Kidney tubule cell (primary cell): ENCODE measurements at regions not wholly inside any gene's neighbourhood (a gene's known extent, or its start where the extent isn't known, plus 50 kb on each side); places are given as distances from the start of the nearest gene placed in this dataset.

Experiments used
- DNase-seq: peaks from one replicate; pipeline ENCODE4 v3.0.0-alpha.2; 2018; ENCODE audit warnings: low spot score

- peak; percentile 93 for DNase-seq
Measured at GRCh38 chrX:69027181-69028005, 137.9 kb downstream of the PJA1 start.

GRCh38 chrX:69025802-69026301 is 139.4 kb downstream of the PJA1 start:
- peak; percentile 95 for DNase-seq

- DNase-seq = peak; percentile 72
Measured at GRCh38 chrX:69024931-69025330, 140.3 kb downstream of the PJA1 start.

- DNase-seq = peak; percentile 64
Measured at GRCh38 chrX:69024161-69024736, 141.0 kb downstream of the PJA1 start.

GRCh38 chrX:69022430-69022829 is 142.8 kb downstream of the PJA1 start:
- no peak for DNase-seq

GRCh38 chrX:69021141-69021960 is 143.9 kb downstream of the PJA1 start:
- DNase-seq = no peak

- no peak for DNase-seq
Measured at GRCh38 chrX:69020316-69020715, 144.9 kb downstream of the PJA1 start.

GRCh38 chrX:69019073-69019890 is 146.0 kb downstream of the PJA1 start:
- no peak for DNase-seq

- DNase-seq = no peak
Measured at GRCh38 chrX:69018416-69019072, 146.7 kb downstream of the PJA1 start.

- DNase-seq = no peak
Measured at GRCh38 chrX:69016293-69016941, 148.8 kb downstream of the PJA1 start.

GRCh38 chrX:69015564-69016292 is 149.5 kb downstream of the PJA1 start:
- DNase-seq = no peak

- DNase-seq = no peak
Measured at GRCh38 chrX:69015156-69015555, 150.1 kb downstream of the PJA1 start.

- DNase-seq = peak; percentile 35
Measured at GRCh38 chrX:69014200-69014599, 151.1 kb downstream of the PJA1 start.

GRCh38 chrX:69010339-69010738 is 154.9 kb downstream of the PJA1 start:
- DNase-seq = no peak

- no peak for DNase-seq
Measured at GRCh38 chrX:69000877-69001276, 164.4 kb downstream of the PJA1 start.

GRCh38 chrX:68999931-69000330 is 165.3 kb downstream of the PJA1 start:
- no peak for DNase-seq

GRCh38 chrX:68999356-68999755 is 165.9 kb downstream of the PJA1 start:
- DNase-seq = peak; percentile 69

- no peak for DNase-seq
Measured at GRCh38 chrX:68998716-68999115, 166.5 kb downstream of the PJA1 start.

- DNase-seq = no peak
Measured at GRCh38 chrX:68997911-68998310, 167.3 kb downstream of the PJA1 start.

GRCh38 chrX:68997511-68997910 is 167.7 kb downstream of the PJA1 start:
- DNase-seq = no peak
